ENCODE measurements at regions not wholly inside any gene's neighbourhood (a gene's known extent, or its start where the extent isn't known, plus 50 kb on each side); places are given as distances from the start of the nearest gene placed in this dataset.

GRCh38 chr13:30819136-30819888 lies 84.0 kb downstream of the ALOX5AP start:
- TF ChIP-seq ZNF785 (tag by site-specific recombination; IDR thresholded peaks at IDR 0.05) = no peak
- no peak for TF ChIP-seq CTCF (tag by site-specific recombination; IDR thresholded peaks at IDR 0.05)
- TF ChIP-seq ELK4 (IDR thresholded peaks at IDR 0.05; ENCODE audit: borderline replicate concordance, low read depth, low read length) = no peak

Measured in HEK293 (cell line).